ENCODE measurements at regions not wholly inside any gene's neighbourhood (a gene's known extent, or its start where the extent isn't known, plus 50 kb on each side); places are given as distances from the start of the nearest gene placed in this dataset.
A peak's percentile ranks its signal among the peaks of the same experiment; 100 is the strongest.

DNA sequence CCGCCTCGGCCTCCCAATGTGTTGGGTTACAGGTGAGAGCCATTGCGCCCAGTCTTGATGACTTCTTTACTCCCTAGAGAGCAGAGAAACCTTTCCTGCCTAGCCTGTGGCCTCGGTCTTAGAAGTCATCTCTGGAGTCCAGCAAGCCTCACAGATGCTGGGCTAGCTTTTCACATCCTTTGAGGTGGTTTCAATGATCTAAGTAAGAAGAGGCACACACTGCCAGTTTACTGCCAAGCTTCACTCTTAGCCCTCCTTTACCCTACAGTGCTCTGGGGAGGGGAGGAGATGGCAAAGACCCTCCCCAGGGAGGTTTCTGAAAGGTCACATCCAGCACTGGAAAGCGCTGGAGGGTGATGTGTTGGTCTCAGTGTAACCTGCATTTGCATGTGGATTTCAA lies 304.8 kb downstream of the PCNX1 start:
- TF ChIP-seq, protein P1, sequence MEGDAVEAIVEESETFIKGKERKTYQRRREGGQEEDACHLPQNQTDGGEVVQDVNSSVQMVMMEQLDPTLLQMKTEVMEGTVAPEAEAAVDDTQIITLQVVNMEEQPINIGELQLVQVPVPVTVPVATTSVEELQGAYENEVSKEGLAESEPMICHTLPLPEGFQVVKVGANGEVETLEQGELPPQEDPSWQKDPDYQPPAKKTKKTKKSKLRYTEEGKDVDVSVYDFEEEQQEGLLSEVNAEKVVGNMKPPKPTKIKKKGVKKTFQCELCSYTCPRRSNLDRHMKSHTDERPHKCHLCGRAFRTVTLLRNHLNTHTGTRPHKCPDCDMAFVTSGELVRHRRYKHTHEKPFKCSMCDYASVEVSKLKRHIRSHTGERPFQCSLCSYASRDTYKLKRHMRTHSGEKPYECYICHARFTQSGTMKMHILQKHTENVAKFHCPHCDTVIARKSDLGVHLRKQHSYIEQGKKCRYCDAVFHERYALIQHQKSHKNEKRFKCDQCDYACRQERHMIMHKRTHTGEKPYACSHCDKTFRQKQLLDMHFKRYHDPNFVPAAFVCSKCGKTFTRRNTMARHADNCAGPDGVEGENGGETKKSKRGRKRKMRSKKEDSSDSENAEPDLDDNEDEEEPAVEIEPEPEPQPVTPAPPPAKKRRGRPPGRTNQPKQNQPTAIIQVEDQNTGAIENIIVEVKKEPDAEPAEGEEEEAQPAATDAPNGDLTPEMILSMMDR (conservative IDR thresholded peaks at IDR 0.05; ENCODE audit: low read depth, low read length), result no peak
- H3K4me3 ChIP-seq (ENCODE audit: low read depth, low read length), result no peak overlapping the region
- no peak for DNase-seq (ENCODE audit: low read depth)

DNA sequence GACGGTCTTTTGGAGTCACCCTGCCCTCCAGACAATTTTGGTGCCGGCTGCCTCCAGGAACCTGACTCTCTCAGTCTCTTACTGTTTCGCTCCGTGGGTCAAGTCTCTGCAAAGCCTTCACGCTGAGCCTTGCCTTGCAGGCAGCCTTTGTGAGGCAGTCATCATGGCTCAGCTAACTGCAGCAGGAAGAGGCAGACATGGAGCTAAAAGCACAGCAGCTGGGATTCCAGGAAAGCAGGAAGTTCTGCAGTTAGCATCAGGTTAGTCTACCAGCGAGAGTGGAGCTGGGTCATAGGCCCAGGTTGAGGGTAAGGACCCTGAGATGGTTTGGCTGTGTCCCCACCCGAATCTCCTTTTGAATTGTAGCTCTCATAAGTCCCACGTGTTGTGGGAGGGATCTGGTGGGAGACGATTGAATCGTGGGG lies 305.4 kb downstream of the PCNX1 start:
- peak; percentile 48 for DNase-seq (ENCODE audit: low read depth)
- H3K4me3 ChIP-seq (ENCODE audit: low read depth, low read length), result no peak overlapping the region
- TF ChIP-seq, protein P1 (conservative IDR thresholded peaks at IDR 0.05; ENCODE audit: low read depth, low read length), result no peak

DNA sequence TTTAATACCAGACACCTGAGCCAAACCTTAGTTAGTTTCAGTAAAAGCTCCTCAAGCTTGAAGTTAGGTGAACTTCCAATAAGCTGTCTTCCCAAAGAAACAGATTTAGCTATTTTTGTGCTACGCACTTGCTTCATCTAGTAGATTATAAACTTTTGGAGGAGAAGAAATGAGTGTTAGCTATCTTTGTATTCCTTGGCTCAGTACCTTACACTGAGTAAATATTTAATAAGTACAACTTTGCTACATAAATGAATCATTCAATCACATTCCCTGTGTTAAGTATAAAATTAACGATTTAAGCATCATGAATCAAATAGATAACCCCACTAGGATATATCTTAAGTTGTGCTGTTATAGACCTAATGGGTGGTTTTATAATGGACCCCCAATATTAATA lies 307.0 kb downstream of the PCNX1 start:
- DNase-seq (ENCODE audit: low read depth), result no peak

GRCh38 chr14:71220462-71220861 lies 313.2 kb downstream of the PCNX1 start:
- DNase-seq (ENCODE audit: low read depth), result no peak
- H3K4me3 ChIP-seq (ENCODE audit: low read depth, low read length), result no peak overlapping the region
- TF ChIP-seq, protein P1 (conservative IDR thresholded peaks at IDR 0.05; ENCODE audit: low read depth, low read length), result no peak

More for the DNA sequence above, 307.0 kb downstream of the PCNX1 start:
- TF ChIP-seq, protein P1 (conservative IDR thresholded peaks at IDR 0.05; ENCODE audit: low read depth, low read length), result no peak
- no peak overlapping the region for H3K4me3 ChIP-seq (ENCODE audit: low read depth, low read length)

DNA sequence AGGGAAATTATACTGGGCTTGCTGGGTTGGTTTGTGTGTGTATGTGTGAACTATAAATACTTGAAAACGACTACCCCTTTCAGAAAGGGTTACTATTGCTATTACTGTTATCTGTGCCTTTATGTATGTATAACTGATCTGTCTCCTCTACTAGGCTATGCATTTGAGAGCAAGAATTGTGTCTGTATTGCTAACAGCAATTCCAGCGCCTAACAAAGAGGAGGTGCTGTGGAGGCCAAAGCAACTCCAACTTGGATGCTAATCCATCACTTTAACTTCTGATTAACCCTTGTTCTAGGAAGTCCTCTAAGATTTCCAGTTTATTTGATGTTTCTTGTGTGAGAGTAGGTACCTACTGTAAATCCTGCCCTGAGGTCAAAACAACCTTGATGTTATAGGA lies 313.9 kb downstream of the PCNX1 start:
- no peak overlapping the region for H3K4me3 ChIP-seq (ENCODE audit: low read depth, low read length)
- no peak for DNase-seq (ENCODE audit: low read depth)
- TF ChIP-seq, protein P1 (conservative IDR thresholded peaks at IDR 0.05; ENCODE audit: low read depth, low read length), result no peak

DNA sequence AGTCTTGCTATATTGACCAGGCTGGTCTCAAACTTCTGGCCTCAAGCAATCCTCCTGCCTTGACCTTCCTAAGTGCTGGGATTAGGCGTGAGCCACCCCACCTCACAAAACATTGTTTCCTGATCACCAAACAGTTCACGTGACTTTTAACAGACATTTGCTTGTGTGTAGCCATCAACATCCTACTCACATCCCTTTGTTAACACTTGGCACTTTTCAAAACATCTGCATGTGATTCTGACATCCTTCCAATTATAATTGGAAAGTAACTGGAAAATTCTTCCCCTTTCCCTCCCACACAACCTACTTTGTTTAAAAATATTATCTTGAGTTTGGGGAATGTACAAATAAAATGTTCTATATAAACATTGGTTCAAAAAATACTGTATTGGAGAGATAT lies 317.9 kb downstream of the PCNX1 start:
- no peak overlapping the region for H3K4me3 ChIP-seq (ENCODE audit: low read depth, low read length)
- no peak for DNase-seq (ENCODE audit: low read depth)
- TF ChIP-seq, protein P1 (conservative IDR thresholded peaks at IDR 0.05; ENCODE audit: low read depth, low read length), result no peak

DNA sequence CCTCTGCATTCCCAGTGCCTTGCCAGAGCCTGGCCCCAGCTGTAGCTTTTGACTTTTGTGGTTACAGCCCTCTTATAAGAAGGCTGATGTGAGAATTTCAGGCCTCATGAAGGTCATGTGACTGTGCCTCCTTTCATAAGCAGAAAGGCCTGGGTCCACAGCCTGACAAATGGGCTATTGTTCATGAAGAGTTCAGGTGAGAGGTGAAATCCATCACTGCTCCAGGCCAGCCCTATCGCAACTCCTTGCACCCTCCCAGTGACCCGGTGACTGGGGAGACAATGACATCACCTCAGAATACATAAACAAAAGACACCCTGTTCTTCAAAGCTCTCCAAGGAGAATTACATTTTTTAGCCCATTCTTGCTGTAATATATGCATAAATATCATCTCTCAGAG lies 321.5 kb downstream of the PCNX1 start:
- DNase-seq (ENCODE audit: low read depth), result peak; percentile 52

More for the DNA sequence above, 321.5 kb downstream of the PCNX1 start:
- H3K4me3 ChIP-seq (ENCODE audit: low read depth, low read length), result no peak overlapping the region
- TF ChIP-seq, protein P1 (conservative IDR thresholded peaks at IDR 0.05; ENCODE audit: low read depth, low read length), result no peak

Measured in choroid plexus epithelial cell (primary cell).